AG09319 (cell line): ENCODE measurements at regions not wholly inside any gene's neighbourhood (a gene's known extent, or its start where the extent isn't known, plus 50 kb on each side); places are given as distances from the start of the nearest gene placed in this dataset.

Experiments used
- DNase-seq: peaks from one replicate; pipeline ENCODE4 v3.0.0-alpha.2; 2010; ENCODE audit warnings: low read depth; ENCODE audit errors: extremely low read depth
- TF ChIP-seq, protein P1 (sequence below): IDR thresholded peaks from 2 replicates; pipeline ENCODE4 v1.5.1; 2011; ENCODE audit warnings: low read depth, mild to moderate bottlenecking, inconsistent platforms, low read length, moderate library complexity

DNA sequence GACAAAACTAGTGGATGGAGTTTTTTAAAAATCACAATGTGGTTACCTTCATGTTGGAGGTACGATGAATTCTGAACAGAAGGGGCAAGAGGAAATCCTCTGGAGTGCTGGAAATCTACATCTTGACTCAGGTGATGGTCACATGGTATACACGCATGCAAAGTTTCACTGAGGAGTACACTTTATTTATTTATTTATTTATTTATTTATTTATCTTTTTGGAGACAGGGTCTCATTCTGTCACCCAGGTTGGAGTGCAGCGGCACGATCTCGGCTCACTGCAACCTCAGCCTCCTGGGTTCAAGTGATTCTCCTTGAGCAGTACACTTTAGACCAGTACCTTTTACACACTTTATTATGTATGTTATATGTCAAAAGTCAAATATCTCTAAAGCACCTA is 645.7 kb upstream of the DIPK2B start:
- TF ChIP-seq, protein P1, sequence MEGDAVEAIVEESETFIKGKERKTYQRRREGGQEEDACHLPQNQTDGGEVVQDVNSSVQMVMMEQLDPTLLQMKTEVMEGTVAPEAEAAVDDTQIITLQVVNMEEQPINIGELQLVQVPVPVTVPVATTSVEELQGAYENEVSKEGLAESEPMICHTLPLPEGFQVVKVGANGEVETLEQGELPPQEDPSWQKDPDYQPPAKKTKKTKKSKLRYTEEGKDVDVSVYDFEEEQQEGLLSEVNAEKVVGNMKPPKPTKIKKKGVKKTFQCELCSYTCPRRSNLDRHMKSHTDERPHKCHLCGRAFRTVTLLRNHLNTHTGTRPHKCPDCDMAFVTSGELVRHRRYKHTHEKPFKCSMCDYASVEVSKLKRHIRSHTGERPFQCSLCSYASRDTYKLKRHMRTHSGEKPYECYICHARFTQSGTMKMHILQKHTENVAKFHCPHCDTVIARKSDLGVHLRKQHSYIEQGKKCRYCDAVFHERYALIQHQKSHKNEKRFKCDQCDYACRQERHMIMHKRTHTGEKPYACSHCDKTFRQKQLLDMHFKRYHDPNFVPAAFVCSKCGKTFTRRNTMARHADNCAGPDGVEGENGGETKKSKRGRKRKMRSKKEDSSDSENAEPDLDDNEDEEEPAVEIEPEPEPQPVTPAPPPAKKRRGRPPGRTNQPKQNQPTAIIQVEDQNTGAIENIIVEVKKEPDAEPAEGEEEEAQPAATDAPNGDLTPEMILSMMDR, result no peak
- DNase-seq, result no peak

DNA sequence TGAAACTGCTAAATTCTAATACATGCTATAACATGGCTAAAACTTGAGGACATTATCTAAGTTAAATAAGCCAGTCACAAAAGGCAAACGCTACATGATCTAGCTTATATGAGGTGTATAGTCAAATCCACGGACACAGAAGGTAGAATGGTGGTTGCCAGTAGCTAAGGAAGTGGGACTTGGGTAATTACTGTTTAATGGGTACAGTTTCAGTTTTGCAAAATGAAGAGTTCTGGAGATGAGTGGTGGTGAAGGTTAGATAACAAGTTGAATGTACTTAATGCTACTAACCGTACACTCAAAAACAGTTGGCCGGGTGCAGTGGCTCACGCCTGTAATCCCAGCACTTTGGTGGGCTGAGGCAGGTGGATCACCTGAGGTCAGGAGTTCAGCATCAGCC is 644.5 kb upstream of the DIPK2B start:
- TF ChIP-seq, protein P1, result no peak
- no peak for DNase-seq

DNA sequence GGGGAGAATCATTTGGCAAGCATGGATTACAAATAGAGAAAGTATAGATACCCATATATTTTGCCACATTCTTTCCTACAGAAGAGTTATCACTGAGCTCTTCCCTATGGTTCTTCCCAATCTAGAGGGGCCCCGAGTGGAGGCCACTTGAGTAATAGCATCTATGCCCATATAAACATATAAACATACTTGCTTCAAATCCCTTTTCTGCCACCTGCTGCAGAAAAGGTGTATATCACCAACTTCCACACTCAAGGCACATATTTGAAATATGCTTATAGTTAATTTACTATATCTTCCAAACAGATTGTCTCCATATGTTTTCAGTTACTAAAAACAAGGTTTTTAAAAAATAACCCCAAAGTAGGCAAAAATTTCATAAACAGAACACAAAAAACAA is 642.8 kb upstream of the DIPK2B start:
- DNase-seq, result no peak
- TF ChIP-seq, protein P1, result no peak

DNA sequence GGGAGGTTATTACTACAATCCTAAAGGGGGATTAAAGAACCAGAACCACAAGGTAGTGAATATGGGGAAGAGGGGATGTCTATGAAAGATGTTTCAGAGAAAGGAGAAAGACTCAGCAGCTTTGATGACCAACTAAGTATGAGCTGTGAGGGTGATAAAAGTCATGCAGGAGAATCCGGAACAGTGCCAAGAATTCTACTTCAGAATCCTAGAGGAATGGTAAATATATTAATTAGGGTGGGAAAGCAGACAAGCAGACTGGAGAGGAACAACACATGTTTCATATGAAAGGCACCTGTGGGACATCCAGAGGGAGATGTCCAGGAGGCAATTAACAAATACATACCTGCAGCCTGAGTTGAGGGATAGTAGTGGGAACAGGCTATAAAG is 642.2 kb upstream of the DIPK2B start:
- TF ChIP-seq, protein P1, result no peak
- DNase-seq, result no peak

DNA sequence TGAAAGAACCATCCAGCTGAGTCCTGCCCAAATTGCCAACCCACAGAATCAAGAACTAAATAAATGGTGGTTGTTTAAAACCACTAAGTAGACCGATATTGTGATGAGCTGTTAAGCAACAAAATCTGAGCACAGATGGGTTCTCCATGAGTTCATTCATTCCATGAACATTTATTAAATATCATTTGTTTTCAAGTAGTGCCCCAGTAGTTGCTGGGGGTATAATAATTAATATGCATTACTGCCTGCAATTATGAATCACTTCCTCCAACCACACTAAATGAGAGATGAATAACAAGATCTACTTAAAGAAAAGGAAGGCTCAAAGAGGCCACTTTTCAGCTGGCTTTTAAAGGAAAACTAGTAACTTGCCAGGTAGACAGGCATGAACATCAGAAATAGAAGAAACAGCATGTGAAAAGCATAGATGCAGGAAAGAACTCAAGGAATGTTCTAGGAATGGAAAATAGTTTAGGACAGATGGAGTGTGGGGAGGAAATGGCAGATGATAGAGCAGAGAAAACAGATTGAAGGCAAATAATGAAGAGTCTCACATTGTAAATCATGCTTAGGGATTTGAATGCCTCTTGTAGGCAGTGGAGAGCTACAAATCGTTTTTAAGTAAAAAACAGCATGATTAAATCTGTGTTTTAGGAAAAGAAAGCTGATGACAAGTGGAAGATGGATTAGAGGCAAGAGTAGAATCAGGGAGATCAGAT is 641.7 kb upstream of the DIPK2B start:
- TF ChIP-seq, protein P1, result no peak
- no peak for DNase-seq

DNA sequence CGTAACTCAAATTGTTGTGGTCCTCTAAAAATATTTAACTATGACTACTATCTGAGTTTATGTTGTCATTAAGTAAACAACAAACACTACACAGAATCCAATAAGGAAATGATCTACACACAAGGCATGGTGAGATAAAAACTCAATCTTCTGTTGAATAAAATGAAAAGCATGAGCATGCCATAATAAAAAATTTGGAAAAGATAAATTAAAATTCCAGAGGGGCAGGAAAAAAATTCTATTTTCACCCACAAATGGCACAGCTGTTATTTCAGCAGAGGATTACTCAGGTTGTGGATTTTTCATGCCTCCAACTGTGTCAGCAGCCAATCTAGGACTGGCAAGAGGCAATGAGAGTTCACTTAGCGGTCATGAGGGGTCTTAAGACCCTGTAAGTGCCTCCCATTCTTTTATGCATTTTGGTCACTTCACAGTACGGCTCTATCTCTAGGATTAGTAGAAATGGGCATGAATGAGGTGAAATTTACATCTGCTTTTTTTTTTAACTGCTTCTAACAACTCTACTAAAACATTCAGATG is 639.8 kb upstream of the DIPK2B start:
- no peak for DNase-seq
- TF ChIP-seq, protein P1, result no peak

DNA sequence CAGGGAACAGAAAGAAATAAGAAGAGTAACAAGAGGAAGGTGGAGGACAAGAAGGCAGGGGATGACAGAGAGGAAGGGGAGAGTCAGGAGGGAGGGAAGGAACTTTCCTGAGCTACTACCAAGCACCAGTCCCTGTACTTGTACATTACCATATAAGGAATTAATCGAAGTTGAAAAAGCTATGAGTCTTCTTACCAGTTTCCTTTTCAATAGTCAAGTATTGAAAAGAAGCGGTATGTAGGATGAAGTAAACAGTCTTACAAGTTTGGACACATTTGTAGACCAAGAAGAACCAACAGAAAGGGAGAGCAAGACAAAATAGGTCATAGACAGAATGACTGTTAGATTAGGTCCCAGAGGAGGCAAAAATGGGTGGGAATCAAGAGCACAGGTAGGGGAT is 629.7 kb upstream of the DIPK2B start:
- TF ChIP-seq, protein P1, result no peak
- no peak for DNase-seq
